GM12891 (cell line): ENCODE measurements at regions not wholly inside any gene's neighbourhood (a gene's known extent, or its start where the extent isn't known, plus 50 kb on each side); places are given as distances from the start of the nearest gene placed in this dataset.

ENCODE experiments used
- POLR2A ChIP-seq: IDR thresholded peaks from 2 replicates; pipeline ENCODE4 v1.6.1; 2011; ENCODE audit warnings: low read depth, low read length, control low read depth
- POLR2AphosphoS5 ChIP-seq: IDR thresholded peaks from 2 replicates; pipeline ENCODE4 v1.6.1; 2011; ENCODE audit warnings: low read depth, low read length, control low read depth
- TAF1 ChIP-seq: IDR thresholded peaks from 2 replicates; pipeline ENCODE4 v1.6.1; 2011; ENCODE audit warnings: low read depth, low read length, control low read depth

DNA sequence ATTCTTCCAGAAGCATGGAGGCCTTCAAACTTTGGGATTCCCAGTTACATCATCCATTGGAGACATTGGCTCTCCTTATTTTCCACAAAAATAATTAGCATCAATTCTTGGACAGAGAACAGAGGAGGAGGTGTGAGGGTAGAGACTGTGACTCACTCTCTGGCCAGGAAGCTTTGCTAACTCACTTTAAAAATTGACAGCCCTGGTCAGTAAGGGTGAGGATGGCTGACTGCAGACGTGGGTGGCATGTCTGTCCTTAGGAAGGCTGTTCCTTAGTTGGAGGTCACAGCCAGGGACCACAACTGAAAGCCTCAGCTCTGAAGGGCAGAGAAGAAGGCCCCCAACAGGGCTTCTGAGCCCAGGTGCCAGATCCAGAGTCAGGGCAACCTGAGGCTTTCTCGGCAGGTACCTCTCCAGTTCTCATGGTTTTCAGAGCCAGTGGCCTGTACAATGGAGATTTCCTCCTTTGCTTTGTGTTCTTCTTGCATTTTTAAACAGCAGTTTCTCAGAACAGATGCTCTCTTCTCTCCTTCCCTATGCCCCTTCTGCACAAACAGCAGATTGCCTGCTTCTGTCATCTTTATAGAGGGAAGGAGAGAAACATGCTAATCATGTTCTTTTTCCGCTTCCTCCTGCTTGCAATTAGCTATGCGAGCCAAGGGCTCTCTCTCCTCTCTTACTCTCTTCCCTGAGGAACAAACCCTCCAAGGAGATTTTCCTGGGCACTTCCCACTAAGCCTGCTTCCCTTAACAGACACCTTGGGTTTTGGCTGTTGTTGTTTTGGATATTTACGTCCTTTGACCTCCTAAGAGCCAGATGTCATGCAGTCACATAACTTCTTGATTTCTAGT, 92.5 kb upstream of the ZNF366 start:
- TF ChIP-seq TAF1 = no peak
- TF ChIP-seq POLR2AphosphoS5 = no peak
- no peak for TF ChIP-seq POLR2A
